ENCODE measurements at regions not wholly inside any gene's neighbourhood (a gene's known extent, or its start where the extent isn't known, plus 50 kb on each side); places are given as distances from the start of the nearest gene placed in this dataset.

DNA sequence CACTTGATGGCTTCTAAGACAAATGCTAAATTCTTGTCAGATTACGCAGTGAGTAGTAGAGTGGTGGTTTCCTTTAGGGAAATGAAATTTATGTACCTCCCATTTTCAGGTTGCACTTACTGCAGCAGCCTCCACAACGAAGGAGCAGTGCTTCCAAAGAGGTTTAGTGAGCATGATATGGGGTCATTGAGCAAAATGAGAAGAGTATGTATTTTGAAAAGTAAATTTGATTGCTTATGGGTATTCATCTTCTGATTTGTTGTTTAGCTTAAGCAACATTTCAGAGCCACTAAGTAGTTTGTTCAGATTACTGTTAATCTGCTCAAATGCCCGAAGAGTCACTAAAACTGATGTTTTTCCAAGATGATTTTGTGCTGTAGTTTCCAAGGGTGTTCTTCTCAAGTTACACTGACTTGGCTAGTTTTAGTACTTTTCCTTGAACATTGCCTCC, 493.6 kb downstream of the PCNX1 start:
- TF ChIP-seq POLR2AphosphoS5 (IDR thresholded peaks at IDR 0.05) (no peak), EP300 (IDR thresholded peaks at IDR 0.05) (no peak), POLR2A (IDR thresholded peaks at IDR 0.05) (no peak)
- TF ChIP-seq, protein P1, sequence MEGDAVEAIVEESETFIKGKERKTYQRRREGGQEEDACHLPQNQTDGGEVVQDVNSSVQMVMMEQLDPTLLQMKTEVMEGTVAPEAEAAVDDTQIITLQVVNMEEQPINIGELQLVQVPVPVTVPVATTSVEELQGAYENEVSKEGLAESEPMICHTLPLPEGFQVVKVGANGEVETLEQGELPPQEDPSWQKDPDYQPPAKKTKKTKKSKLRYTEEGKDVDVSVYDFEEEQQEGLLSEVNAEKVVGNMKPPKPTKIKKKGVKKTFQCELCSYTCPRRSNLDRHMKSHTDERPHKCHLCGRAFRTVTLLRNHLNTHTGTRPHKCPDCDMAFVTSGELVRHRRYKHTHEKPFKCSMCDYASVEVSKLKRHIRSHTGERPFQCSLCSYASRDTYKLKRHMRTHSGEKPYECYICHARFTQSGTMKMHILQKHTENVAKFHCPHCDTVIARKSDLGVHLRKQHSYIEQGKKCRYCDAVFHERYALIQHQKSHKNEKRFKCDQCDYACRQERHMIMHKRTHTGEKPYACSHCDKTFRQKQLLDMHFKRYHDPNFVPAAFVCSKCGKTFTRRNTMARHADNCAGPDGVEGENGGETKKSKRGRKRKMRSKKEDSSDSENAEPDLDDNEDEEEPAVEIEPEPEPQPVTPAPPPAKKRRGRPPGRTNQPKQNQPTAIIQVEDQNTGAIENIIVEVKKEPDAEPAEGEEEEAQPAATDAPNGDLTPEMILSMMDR (IDR thresholded peaks at IDR 0.05), result no peak

Data from stomach (tissue), 4 donors.